Endothelial cell of umbilical vein (primary cell): ENCODE measurements at regions not wholly inside any gene's neighbourhood (a gene's known extent, or its start where the extent isn't known, plus 50 kb on each side); places are given as distances from the start of the nearest gene placed in this dataset.

Source experiments
- BruUV-seq: library from RNA; stranded (reverse); fragments of 400-500 nt; replicated peaks from 2 replicates; lab custom pipeline; 2021; lab: Mats Ljungman, UMichigan
- CTCF ChIA-PET: fragments of 300-600, 350-600 bp; sonication (Branson Sonifier 250); formaldehyde crosslinking; loops from one replicate; lab custom pipeline; 2021; ENCODE audit warnings: antibody characterized with exemption, inconsistent platforms; lab: Charles Lee
- POLR2A ChIA-PET: fragments of 300-600, 350-600 bp; sonication (Branson Sonifier 250); formaldehyde crosslinking; loops from one replicate; lab custom pipeline; 2021; ENCODE audit warnings: antibody characterized with exemption, inconsistent platforms; lab: Charles Lee
- DNase-seq: peaks from one replicate; pipeline ENCODE4 v3.0.0-alpha.2; 2011; ENCODE audit warnings: low read depth, low spot score
- FAIRE-seq: peaks from 2 replicates; lab custom pipeline; 2011; peaks lifted over from hg19 to GRCh38; lab: Jason Lieb, UNC
- H2AFZ ChIP-seq: 2 replicates; pipeline ENCODE4 v1.6.0; 2012; ENCODE audit warnings: low read depth, low read length, control low read depth, inconsistent platforms
- H3K27ac ChIP-seq: 2 replicates; pipeline ENCODE4 v1.5.1; 2011; ENCODE audit warnings: low read depth, mild to moderate bottlenecking, control low read depth, low read length, moderate library complexity; ENCODE audit not compliant: insufficient read depth
- H3K27me3 ChIP-seq, 2 experiments: 2 replicates each; pipeline versions ENCODE4 v1.6.0 to v1.6.1; 2011; ENCODE audit warnings: low read length in 2 of 2, mixed read lengths in 1 of 2; ENCODE audit not compliant: control insufficient read depth in 2 of 2, insufficient read depth in 2 of 2
- H3K36me3 ChIP-seq, 2 experiments: 2 replicates in 1 of 2; 3 replicates in 1 of 2; pipeline ENCODE4 v1.5.1; 2011; ENCODE audit warnings: low read length in 2 of 2, mild to moderate bottlenecking in 1 of 2, moderate library complexity in 1 of 2; ENCODE audit not compliant: control insufficient read depth in 2 of 2, insufficient read depth in 2 of 2; ENCODE audit errors: extremely low read depth in 1 of 2
- H3K4me1 ChIP-seq: 3 replicates; pipeline ENCODE4 v1.5.1; 2011; ENCODE audit warnings: mild to moderate bottlenecking, low read length; ENCODE audit not compliant: control insufficient read depth, insufficient read depth; ENCODE audit errors: extremely low read depth
- H3K4me2 ChIP-seq: 2 replicates; pipeline ENCODE4 v1.6.1; 2011; ENCODE audit warnings: low read length, control low read depth, mixed read lengths; ENCODE audit not compliant: insufficient read depth
- H3K4me3 ChIP-seq, 3 experiments: fragments of 200-600 bp in 1 of 3; sonication (generic), shearing (Covaris generic) in 1 of 3; replicated peaks in 1 of 3; 2 replicates each; pipeline ENCODE4 v1.5.1; 2011 to 2016; ENCODE audit warnings: control low read depth in 3 of 3, low read length in 3 of 3, mild to moderate bottlenecking in 2 of 3, inconsistent platforms in 1 of 3, low read depth in 1 of 3, moderate library complexity in 1 of 3; ENCODE audit not compliant: insufficient read depth in 1 of 3
- H3K79me2 ChIP-seq: 2 replicates; pipeline ENCODE4 v1.6.0; 2012; ENCODE audit warnings: low read length, inconsistent platforms; ENCODE audit not compliant: control insufficient read depth, insufficient read depth
- H3K9ac ChIP-seq: replicated peaks from 2 replicates; pipeline ENCODE3; 2011; ENCODE audit warnings: low read length, control low read depth; ENCODE audit not compliant: insufficient read depth; ENCODE audit errors: extremely low read depth
- H3K9me1 ChIP-seq: replicated peaks from 3 replicates; pipeline ENCODE4 v1.6.0; 2011; ENCODE audit warnings: mild to moderate bottlenecking, low read length; ENCODE audit not compliant: control insufficient read depth, insufficient read depth; ENCODE audit errors: extremely low read depth
- H3K9me3 ChIP-seq: replicated peaks from 2 replicates; pipeline ENCODE4 v1.5.1; 2012; ENCODE audit warnings: low read length, inconsistent platforms; ENCODE audit not compliant: control insufficient read depth, insufficient read depth
- H4K20me1 ChIP-seq: replicated peaks from 2 replicates; pipeline ENCODE3; 2011; ENCODE audit warnings: mild to moderate bottlenecking, low read length; ENCODE audit not compliant: control insufficient read depth, insufficient read depth; ENCODE audit errors: extremely low read depth
- CTCF ChIP-seq, 2 donors: IDR thresholded peaks; 1 replicate in 1 of 2; 2 replicates in 1 of 2; pipeline ENCODE4 v1.5.1; 2011; ENCODE audit warnings: low read length in 2 of 2, mild to moderate bottlenecking in 2 of 2, moderate library complexity in 2 of 2, control low read depth in 1 of 2, inconsistent platforms in 1 of 2, low read depth in 1 of 2; ENCODE audit not compliant: insufficient read depth in 1 of 2; ENCODE audit errors: extremely low read depth in 1 of 2
- EZH2 ChIP-seq: IDR thresholded peaks from 2 replicates; pipeline ENCODE4 v1.6.1; 2012; ENCODE audit warnings: borderline replicate concordance, low read depth, mild to moderate bottlenecking, moderate library complexity, low read length, inconsistent platforms; ENCODE audit not compliant: severe bottlenecking
- FOS ChIP-seq: IDR thresholded peaks from 2 replicates; pipeline ENCODE4 v1.6.1; 2011; ENCODE audit warnings: mild to moderate bottlenecking, low read length, moderate library complexity, borderline replicate concordance; ENCODE audit not compliant: insufficient read depth
- GATA2 ChIP-seq: IDR thresholded peaks from 2 replicates; pipeline ENCODE4 v1.7.0; 2011; ENCODE audit warnings: low read depth, mild to moderate bottlenecking, moderate library complexity, mixed read lengths, low read length; ENCODE audit not compliant: insufficient read length, insufficient read depth
- JUN ChIP-seq: IDR thresholded peaks from 2 replicates; pipeline ENCODE4 v1.6.1; 2011; ENCODE audit warnings: borderline replicate concordance, low read depth; ENCODE audit not compliant: insufficient read length, insufficient read depth
- MAX ChIP-seq: IDR thresholded peaks from 2 replicates; pipeline ENCODE4 v1.6.1; 2011; ENCODE audit not compliant: insufficient read depth, insufficient read length
- MYC ChIP-seq: IDR thresholded peaks from one replicate; pipeline ENCODE4 v1.6.1; 2011; ENCODE audit warnings: mild to moderate bottlenecking, low read depth, low read length
- POLR2A ChIP-seq: IDR thresholded peaks from 2 replicates; pipeline ENCODE4 v1.6.1; 2012; ENCODE audit warnings: low read depth, mild to moderate bottlenecking, control low read depth, low read length
- POLR2AphosphoS5 ChIP-seq: IDR thresholded peaks from 2 replicates; pipeline ENCODE4 v1.6.1; 2012; ENCODE audit warnings: low read depth, mild to moderate bottlenecking, control low read depth, low read length, moderate library complexity; ENCODE audit not compliant: insufficient read depth
- dilution Hi-C: fragments of 300-500 bp; cut with MboI; formaldehyde crosslinking; loops from one replicate; pipeline ENCODE4 v1.15.0; 2019; ENCODE audit warnings: low sequenced_read_pairs; ENCODE audit not compliant: extremely low pct_ligation_motif_present
- intact Hi-C: fragments of 100-400 bp; cut with micrococcal nuclease; formaldehyde crosslinking; loops from one replicate; pipeline ENCODE4 v1.10.0; 2022

- H3K27me3 ChIP-seq: no peaks in the 10 kb centered on the region
- no peaks in the 10 kb centered on the region for H3K9me1 ChIP-seq
- TF ChIP-seq MAX (no peak), CTCF (IDR thresholded peaks at IDR 0.05; ENCODE audit: extremely low read depth in 1 of 2, insufficient read depth in 1 of 2, low read depth in 1 of 2, low read length in 2 of 2) (no peak), POLR2AphosphoS5 (no peak), EZH2 (no peak), FOS (no peak), JUN (no peak), GATA2 (no peak), MYC (no peak), POLR2A (no peak)
- no TSS peak for BruUV-seq
- no peaks in the 10 kb centered on the region for H3K4me1 ChIP-seq
- no peak overlapping the region for H3K27ac ChIP-seq
- no peak overlapping the region for H3K9ac ChIP-seq
- H3K79me2 ChIP-seq: no peaks in the 10 kb centered on the region
- no peaks in the 10 kb centered on the region for H3K9me3 ChIP-seq
- ChIA-PET CTCF (no interaction called here), POLR2A (no interaction called here)
- dilution Hi-C loops (no loop called here), intact Hi-C loops (no loop called here)
- no peak overlapping the region for H3K4me3 ChIP-seq
- H2AFZ ChIP-seq: no peak overlapping the region
- no peaks in the 10 kb centered on the region for H4K20me1 ChIP-seq
- DNase-seq: no peak
- FAIRE-seq: no peak
- no peaks in the 10 kb centered on the region for H3K36me3 ChIP-seq
- no peak overlapping the region for H3K4me2 ChIP-seq
Observed at GRCh38 chr6:88232753-88233152, 66.6 kb upstream of the CNR1 start.
